ENCODE measurements at regions not wholly inside any gene's neighbourhood (a gene's known extent, or its start where the extent isn't known, plus 50 kb on each side); places are given as distances from the start of the nearest gene placed in this dataset.

GRCh38 chr5:14062178-14062577 lies 81.0 kb upstream of the TRIO start:
- H3K4me3 ChIP-seq (ENCODE audit: low read depth in 1 of 3, low read length in 3 of 3): no peak overlapping the region
- no peak for FAIRE-seq
- no peaks in the 10 kb centered on the region for H3K9me3 ChIP-seq (ENCODE audit: control insufficient read depth in 2 of 2, insufficient read depth in 1 of 2, low read depth in 1 of 2, low read length in 1 of 2)
- no peak overlapping the region for H3K27ac ChIP-seq (ENCODE audit: low read depth in 1 of 3, low read length in 2 of 3)
- H3K4me1 ChIP-seq (ENCODE audit: control insufficient read depth in 3 of 3, insufficient read depth in 2 of 3, low read depth in 1 of 3, low read length in 2 of 3): no peaks in the 10 kb centered on the region
- 69 to 71% (median 69%) methylated on average over 2 of the region's 2 CpGs for WGBS, 3 donors
- no peaks in the 10 kb centered on the region for H3K36me3 ChIP-seq (ENCODE audit: control insufficient read depth in 3 of 3, insufficient read depth in 2 of 3, low read depth in 1 of 3, low read length in 3 of 3)
- no peak for DNase-seq
- H3K27me3 ChIP-seq (ENCODE audit: control insufficient read depth in 3 of 3, insufficient read depth in 3 of 3, low read length in 3 of 3): no peaks in the 10 kb centered on the region

GRCh38 chr5:14061106-14061505 lies 82.0 kb upstream of the TRIO start:
- no peaks in the 10 kb centered on the region for H3K27me3 ChIP-seq (ENCODE audit: control insufficient read depth in 3 of 3, insufficient read depth in 3 of 3, low read length in 3 of 3)
- DNase-seq: no peak
- WGBS, 3 donors: 82 to 91% (median 85%) methylated on average over 5 of the region's 5 CpGs
- peaks cover 0 to under 1% of the 10 kb centered on the region in 2 donors for H3K9me3 ChIP-seq (ENCODE audit: control insufficient read depth in 2 of 2, insufficient read depth in 1 of 2, low read depth in 1 of 2, low read length in 1 of 2)
- FAIRE-seq: no peak
- H3K4me1 ChIP-seq (ENCODE audit: control insufficient read depth in 3 of 3, insufficient read depth in 2 of 3, low read depth in 1 of 3, low read length in 2 of 3): no peaks in the 10 kb centered on the region
- H3K4me3 ChIP-seq (ENCODE audit: low read depth in 1 of 3, low read length in 3 of 3): no peak overlapping the region
- H3K27ac ChIP-seq (ENCODE audit: low read depth in 1 of 3, low read length in 2 of 3): no peak overlapping the region
- H3K36me3 ChIP-seq (ENCODE audit: control insufficient read depth in 3 of 3, insufficient read depth in 2 of 3, low read depth in 1 of 3, low read length in 3 of 3): no peaks in the 10 kb centered on the region

- no peaks in the 10 kb centered on the region for H3K4me1 ChIP-seq (ENCODE audit: control insufficient read depth in 3 of 3, insufficient read depth in 2 of 3, low read depth in 1 of 3, low read length in 2 of 3)
- no peak overlapping the region for H3K27ac ChIP-seq (ENCODE audit: low read depth in 1 of 3, low read length in 2 of 3)
- H3K36me3 ChIP-seq (ENCODE audit: control insufficient read depth in 3 of 3, insufficient read depth in 2 of 3, low read depth in 1 of 3, low read length in 3 of 3): no peaks in the 10 kb centered on the region
- 68 to 77% (median 74%) methylated on average over 3 of the region's 3 CpGs for WGBS, 3 donors
- FAIRE-seq (no peak), DNase-seq (no peak)
- H3K4me3 ChIP-seq (ENCODE audit: low read depth in 1 of 3, low read length in 3 of 3): no peak overlapping the region
- H3K9me3 ChIP-seq (ENCODE audit: control insufficient read depth in 2 of 2, insufficient read depth in 1 of 2, low read depth in 1 of 2, low read length in 1 of 2): peaks cover 0 to 4% of the 10 kb centered on the region in 2 donors
- no peaks in the 10 kb centered on the region for H3K27me3 ChIP-seq (ENCODE audit: control insufficient read depth in 3 of 3, insufficient read depth in 3 of 3, low read length in 3 of 3)
Measured at GRCh38 chr5:14060218-14060617, 82.9 kb upstream of the TRIO start.

- no peaks in the 10 kb centered on the region for H3K27me3 ChIP-seq (ENCODE audit: control insufficient read depth in 3 of 3, insufficient read depth in 3 of 3, low read length in 3 of 3)
- peaks cover 0 to 4% of the 10 kb centered on the region in 2 donors for H3K9me3 ChIP-seq (ENCODE audit: control insufficient read depth in 2 of 2, insufficient read depth in 1 of 2, low read depth in 1 of 2, low read length in 1 of 2)
- 89 to 96% (median 90%) methylated on average over 2 of the region's 2 CpGs for WGBS, 3 donors
- no peaks in the 10 kb centered on the region for H3K4me1 ChIP-seq (ENCODE audit: control insufficient read depth in 3 of 3, insufficient read depth in 2 of 3, low read depth in 1 of 3, low read length in 2 of 3)
- FAIRE-seq (no peak), DNase-seq (no peak)
- H3K36me3 ChIP-seq (ENCODE audit: control insufficient read depth in 3 of 3, insufficient read depth in 2 of 3, low read depth in 1 of 3, low read length in 3 of 3): no peaks in the 10 kb centered on the region
- no peak overlapping the region for H3K4me3 ChIP-seq (ENCODE audit: low read depth in 1 of 3, low read length in 3 of 3)
- no peak overlapping the region for H3K27ac ChIP-seq (ENCODE audit: low read depth in 1 of 3, low read length in 2 of 3)
Measured at GRCh38 chr5:14059810-14060209, 83.3 kb upstream of the TRIO start.

- DNase-seq (no peak), FAIRE-seq (no peak)
- Histone ChIP-seq H3K4me1 (ENCODE audit: control insufficient read depth in 3 of 3, insufficient read depth in 2 of 3, low read depth in 1 of 3, low read length in 2 of 3) (no peaks in the 10 kb centered on the region), H3K4me3 (ENCODE audit: low read depth in 1 of 3, low read length in 3 of 3) (no peak overlapping the region), H3K36me3 (ENCODE audit: control insufficient read depth in 3 of 3, insufficient read depth in 2 of 3, low read depth in 1 of 3, low read length in 3 of 3) (no peaks in the 10 kb centered on the region), H3K27me3 (ENCODE audit: control insufficient read depth in 3 of 3, insufficient read depth in 3 of 3, low read length in 3 of 3) (peaks cover 0 to 2% (median 0%) of the 10 kb centered on the region in 3 donors), H3K9me3 (ENCODE audit: control insufficient read depth in 2 of 2, insufficient read depth in 1 of 2, low read depth in 1 of 2, low read length in 1 of 2) (peaks cover 0 to 4% of the 10 kb centered on the region in 2 donors), H3K27ac (ENCODE audit: low read depth in 1 of 3, low read length in 2 of 3) (no peak overlapping the region)
- WGBS, 3 donors: 52 to 70% (median 69%) methylated on average over 7 of the region's 7 CpGs
Measured at GRCh38 chr5:14057289-14057688, 85.9 kb upstream of the TRIO start.

- Histone ChIP-seq H3K9me3 (ENCODE audit: control insufficient read depth in 2 of 2, insufficient read depth in 1 of 2, low read depth in 1 of 2, low read length in 1 of 2) (peaks cover 0 to 4% of the 10 kb centered on the region in 2 donors), H3K4me1 (ENCODE audit: control insufficient read depth in 3 of 3, insufficient read depth in 2 of 3, low read depth in 1 of 3, low read length in 2 of 3) (no peaks in the 10 kb centered on the region), H3K27ac (ENCODE audit: low read depth in 1 of 3, low read length in 2 of 3) (no peak overlapping the region), H3K27me3 (ENCODE audit: control insufficient read depth in 3 of 3, insufficient read depth in 3 of 3, low read length in 3 of 3) (peaks cover 0 to 2% (median 0%) of the 10 kb centered on the region in 3 donors), H3K4me3 (ENCODE audit: low read depth in 1 of 3, low read length in 3 of 3) (no peak overlapping the region), H3K36me3 (ENCODE audit: control insufficient read depth in 3 of 3, insufficient read depth in 2 of 3, low read depth in 1 of 3, low read length in 3 of 3) (no peaks in the 10 kb centered on the region)
- DNase-seq (no peak), FAIRE-seq (no peak)
- 89 to 97% (median 93%) methylated on average over 4 of the region's 4 CpGs for WGBS, 3 donors
Measured at GRCh38 chr5:14056039-14056438, 87.1 kb upstream of the TRIO start.

GRCh38 chr5:14054965-14055963 lies 87.9 kb upstream of the TRIO start:
- DNase-seq (no peak), FAIRE-seq (no peak)
- Histone ChIP-seq H3K36me3 (ENCODE audit: control insufficient read depth in 3 of 3, insufficient read depth in 2 of 3, low read depth in 1 of 3, low read length in 3 of 3) (no peaks in the 10 kb centered on the region), H3K27me3 (ENCODE audit: control insufficient read depth in 3 of 3, insufficient read depth in 3 of 3, low read length in 3 of 3) (peaks cover 0 to 2% (median 0%) of the 10 kb centered on the region in 3 donors), H3K9me3 (ENCODE audit: control insufficient read depth in 2 of 2, insufficient read depth in 1 of 2, low read depth in 1 of 2, low read length in 1 of 2) (peaks cover 0 to 4% of the 10 kb centered on the region in 2 donors), H3K27ac (ENCODE audit: low read depth in 1 of 3, low read length in 2 of 3) (no peak overlapping the region), H3K4me3 (ENCODE audit: low read depth in 1 of 3, low read length in 3 of 3) (no peak overlapping the region), H3K4me1 (ENCODE audit: control insufficient read depth in 3 of 3, insufficient read depth in 2 of 3, low read depth in 1 of 3, low read length in 2 of 3) (no peaks in the 10 kb centered on the region)
- WGBS, 3 donors: 78 to 84% (median 79%) methylated on average over 9 of the region's 9 CpGs

GRCh38 chr5:14054111-14054854 lies 88.9 kb upstream of the TRIO start:
- no peak for FAIRE-seq

More at GRCh38 chr5:14054111-14054854, 88.9 kb upstream of the TRIO start:
- Histone ChIP-seq H3K27ac (ENCODE audit: low read depth in 1 of 3, low read length in 2 of 3) (no peak overlapping the region), H3K4me1 (ENCODE audit: control insufficient read depth in 3 of 3, insufficient read depth in 2 of 3, low read depth in 1 of 3, low read length in 2 of 3) (no peaks in the 10 kb centered on the region), H3K4me3 (ENCODE audit: low read depth in 1 of 3, low read length in 3 of 3) (no peak overlapping the region), H3K36me3 (ENCODE audit: control insufficient read depth in 3 of 3, insufficient read depth in 2 of 3, low read depth in 1 of 3, low read length in 3 of 3) (no peaks in the 10 kb centered on the region), H3K27me3 (ENCODE audit: control insufficient read depth in 3 of 3, insufficient read depth in 3 of 3, low read length in 3 of 3) (peaks cover 0 to 2% (median 0%) of the 10 kb centered on the region in 3 donors), H3K9me3 (ENCODE audit: control insufficient read depth in 2 of 2, insufficient read depth in 1 of 2, low read depth in 1 of 2, low read length in 1 of 2) (peaks cover 0 to 6% of the 10 kb centered on the region in 2 donors)
- DNase-seq: no peak
- WGBS, 3 donors: 77 to 87% (median 85%) methylated on average over 9 of the region's 9 CpGs
